Spleen (tissue), 11 donors: ENCODE measurements at regions not wholly inside any gene's neighbourhood (a gene's known extent, or its start where the extent isn't known, plus 50 kb on each side); places are given as distances from the start of the nearest gene placed in this dataset.
A peak's percentile ranks its signal among the peaks of the same experiment; 100 is the strongest.

Source experiments
- DNase-seq: peaks from one replicate; pipeline ENCODE4 v3.0.0-alpha.2; 2020
- H3K27ac ChIP-seq, 8 donors: fragments of 200-600 bp; sonication (generic) in 7 of 8; 1 replicate in 4 of 8; 2 replicates in 4 of 8; pipeline versions ENCODE4 v1.5.0 to v1.8.0; 2016 to 2021; ENCODE audit warnings: inconsistent platforms in 4 of 8, mild to moderate bottlenecking in 4 of 8, moderate library complexity in 1 of 8
- H3K27me3 ChIP-seq, 7 donors: fragments of 200-600 bp; sonication (generic) in 6 of 7; replicated peaks in 1 of 7; 1 replicate in 4 of 7; 2 replicates in 3 of 7; pipeline versions ENCODE4 v1.5.0 to v1.8.0; 2016 to 2021; ENCODE audit warnings: inconsistent platforms in 3 of 7, mild to moderate bottlenecking in 1 of 7
- H3K36me3 ChIP-seq, 6 donors: fragments of 200-600 bp; sonication (generic) in 5 of 6; 1 replicate in 4 of 6; 2 replicates in 2 of 6; pipeline versions ENCODE4 v1.5.0 to v1.8.0; 2016 to 2021; ENCODE audit warnings: inconsistent platforms in 2 of 6
- H3K4me1 ChIP-seq, 6 donors: fragments of 200-600 bp; sonication (generic) in 5 of 6; 1 replicate in 3 of 6; 2 replicates in 3 of 6; pipeline versions ENCODE4 v1.5.0 to v1.8.0; 2016 to 2021; ENCODE audit warnings: inconsistent platforms in 3 of 6
- H3K4me3 ChIP-seq, 8 donors: fragments of 200-600 bp; sonication (generic) in 7 of 8; 1 replicate in 4 of 8; 2 replicates in 4 of 8; pipeline versions ENCODE4 v1.5.0 to v1.8.0; 2016 to 2021; ENCODE audit warnings: inconsistent platforms in 4 of 8, mild to moderate bottlenecking in 4 of 8, moderate library complexity in 2 of 8
- H3K9me3 ChIP-seq, 8 donors: fragments of 200-600 bp; sonication (generic) in 7 of 8; 1 replicate in 4 of 8; 2 replicates in 4 of 8; pipeline versions ENCODE4 v1.5.0 to v1.8.0; 2016 to 2021; ENCODE audit warnings: inconsistent platforms in 4 of 8
- CTCF ChIP-seq, 11 experiments: fragments of 200-600 bp in 7 of 11; fragments of 450-650 bp in 4 of 11; sonication (generic) in 4 of 11; IDR thresholded peaks in 8 of 11; conservative IDR thresholded peaks in 3 of 11; 1 replicate in 7 of 11; 2 replicates in 4 of 11; pipeline versions ENCODE4 v1.4.0 to v1.8.0; 2016 to 2021; ENCODE audit warnings: antibody characterized with exemption in 11 of 11, inconsistent platforms in 4 of 11, mild to moderate bottlenecking in 1 of 11
- POLR2A ChIP-seq, 3 donors: fragments of 450-650 bp; IDR thresholded peaks; one replicate each; pipeline ENCODE4 v1.5.1; 2017; ENCODE audit warnings: antibody characterized with exemption in 3 of 3, mild to moderate bottlenecking in 1 of 3
- POLR2AphosphoS5 ChIP-seq, 3 donors: sonication (generic); formaldehyde crosslinking; IDR thresholded peaks; one replicate each; pipeline ENCODE4 v1.5.1; 2017; ENCODE audit warnings: antibody characterized with exemption in 3 of 3
- WGBS, 5 donors: extraction: QIAGEN DNeasy Blood & Tissue Kit in 3 of 5; methylation state at CpG; one replicate each; pipeline versions ENCODE4 v1.1.5 to v1.1.7; 2013 to 2018; 5-methylcytosine and 5-hydroxymethylcytosine counted together
- intact Hi-C: fragments of 100-400 bp; cut with DNase I; formaldehyde crosslinking; loops from one replicate; pipeline ENCODE4 v1.15.0; 2023; ENCODE audit warnings: low total_unique reads
- donor health status: healthy with polysubstance abuse.
- donor health status: DM: no; HTN: no; CAD: no; lungs with moderate emphysema.
- donor health status: DM: no; HTN: no; CAD: no.
- donor health status: Bipolar disorder and iron deficiency.
- donor health status: healthy.
- donor health status: DM: no; HTN: no; CAD: no.
- donor health status: DM: yes; HTN: yes; CAD: no.

GRCh38 chr2:128396946-128397345, 78.3 kb upstream of the HS6ST1 start:
- DNase-seq, result no peak
- TF ChIP-seq POLR2A (IDR thresholded peaks at IDR 0.05) (no peak), CTCF (IDR thresholded peaks at IDR 0.05 in 8 of 11, conservative IDR thresholded peaks at IDR 0.05 in 3 of 11) (no peak), POLR2AphosphoS5 (IDR thresholded peaks at IDR 0.05) (no peak)
- WGBS, 5 donors, result 75 to 90% (median 77%) methylated on average over 2 of the region's 2 CpGs

DNA sequence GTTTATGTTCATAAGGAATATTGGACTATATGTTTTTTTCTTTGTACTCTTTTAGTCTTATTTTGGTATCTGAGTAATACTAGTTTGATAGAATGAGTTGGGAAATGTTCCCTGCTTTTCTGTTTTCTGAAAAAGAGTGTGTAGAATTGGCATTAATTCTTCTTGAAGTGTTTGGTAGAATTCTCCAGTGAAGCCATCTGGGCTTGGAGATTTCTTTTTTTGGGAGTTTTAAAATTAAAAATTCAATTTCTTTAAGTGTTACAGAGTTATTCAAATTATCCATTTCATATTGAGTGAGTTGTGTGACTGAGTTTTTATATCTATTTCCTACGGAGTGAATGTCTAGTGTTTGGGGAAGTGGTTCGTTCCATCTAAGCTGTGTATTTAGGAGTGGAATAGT, 80.6 kb upstream of the HS6ST1 start:
- WGBS, 5 donors, result 57 to 78% (median 72%) methylated on average over 2 of the region's 2 CpGs
- H3K27me3 ChIP-seq, result no peaks in the 10 kb centered on the region
- TF ChIP-seq CTCF (IDR thresholded peaks at IDR 0.05 in 8 of 11, conservative IDR thresholded peaks at IDR 0.05 in 3 of 11) (no peak), POLR2A (IDR thresholded peaks at IDR 0.05) (no peak), POLR2AphosphoS5 (IDR thresholded peaks at IDR 0.05) (no peak)
- DNase-seq, result no peak
- no peak overlapping the region for H3K27ac ChIP-seq
- H3K9me3 ChIP-seq, result no peaks in the 10 kb centered on the region
- no peaks in the 10 kb centered on the region for H3K36me3 ChIP-seq
- peaks cover 0 to 26% (median 5%) of the 10 kb centered on the region in 6 donors for H3K4me1 ChIP-seq
- no peak overlapping the region for H3K4me3 ChIP-seq
- intact Hi-C loops, result no loop called here

More at GRCh38 chr2:128396946-128397345, 78.3 kb upstream of the HS6ST1 start:
- H3K36me3 ChIP-seq, result no peaks in the 10 kb centered on the region
- no peak overlapping the region for H3K4me3 ChIP-seq
- peaks cover 0 to 15% (median 0%) of the 10 kb centered on the region in 6 donors for H3K4me1 ChIP-seq
- H3K27me3 ChIP-seq, result no peaks in the 10 kb centered on the region
- H3K9me3 ChIP-seq, result no peaks in the 10 kb centered on the region
- intact Hi-C loops, result no loop called here
- no peak overlapping the region for H3K27ac ChIP-seq

DNA sequence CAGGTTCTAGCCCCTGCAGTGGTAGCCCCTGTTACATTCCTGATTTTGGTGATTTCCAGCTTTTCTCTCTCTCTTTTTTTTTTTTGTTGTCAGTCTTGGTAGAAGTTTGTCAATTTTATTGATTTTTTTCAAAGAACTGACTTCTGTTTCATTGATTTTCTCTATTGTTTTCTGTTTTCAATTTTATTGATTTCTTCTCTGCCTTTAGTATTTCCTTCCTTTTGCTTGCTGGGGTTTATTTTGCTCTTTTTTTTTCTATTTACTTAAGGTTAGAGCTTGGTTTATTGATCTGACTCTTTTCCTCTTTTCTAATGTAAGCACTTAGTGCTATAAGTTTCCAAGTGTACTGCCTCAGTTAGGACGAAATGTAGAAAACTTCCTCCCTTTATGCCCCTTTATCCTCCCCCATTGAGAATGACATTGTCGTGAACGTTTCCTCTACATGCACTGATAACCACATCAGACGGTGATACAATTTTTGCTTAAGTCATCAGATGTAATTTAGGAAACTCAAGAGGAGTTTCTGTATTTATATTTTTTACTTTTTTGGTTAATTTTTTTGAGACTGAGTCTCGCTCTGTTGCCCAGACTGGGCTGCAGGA, 81.1 kb upstream of the HS6ST1 start:
- peaks cover 0 to 31% (median 6%) of the 10 kb centered on the region in 6 donors for H3K4me1 ChIP-seq
- H3K9me3 ChIP-seq, result no peaks in the 10 kb centered on the region
- no peak overlapping the region for H3K4me3 ChIP-seq
- no peak for DNase-seq
- WGBS, 5 donors, result 29 to 44% (median 41%) methylated on average over 5 of the region's 5 CpGs
- no peaks in the 10 kb centered on the region for H3K36me3 ChIP-seq
- TF ChIP-seq POLR2AphosphoS5 (IDR thresholded peaks at IDR 0.05) (no peak), CTCF (IDR thresholded peaks at IDR 0.05 in 8 of 11, conservative IDR thresholded peaks at IDR 0.05 in 3 of 11) (no peak), POLR2A (IDR thresholded peaks at IDR 0.05) (no peak)
- no peaks in the 10 kb centered on the region for H3K27me3 ChIP-seq
- intact Hi-C loops, result no loop called here
- no peak overlapping the region for H3K27ac ChIP-seq

DNA sequence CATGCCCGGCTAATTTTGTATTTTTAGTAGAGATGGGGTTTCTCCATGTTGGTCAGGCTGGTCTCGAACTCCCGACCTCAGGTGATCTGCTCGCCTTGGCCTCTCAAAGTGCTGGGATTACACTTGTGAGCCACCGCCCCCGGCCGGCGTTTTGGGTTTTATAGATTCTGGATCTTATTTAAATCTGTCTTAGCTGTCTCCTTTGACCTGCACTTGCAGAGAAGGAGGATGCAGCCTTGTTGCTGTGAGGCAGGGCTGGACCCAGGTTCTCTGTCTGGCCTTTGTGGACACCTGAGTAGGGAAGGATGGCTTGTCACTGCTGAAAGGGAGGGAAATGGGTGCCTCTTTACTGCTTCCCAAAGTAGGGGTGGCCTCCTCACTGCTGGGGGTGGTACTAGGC, 83.0 kb upstream of the HS6ST1 start:
- H3K36me3 ChIP-seq, result no peaks in the 10 kb centered on the region
- peak; percentile 30 for DNase-seq
- 92 to 99% (median 95%) methylated on average over 6 to 8 of the region's 8 CpGs for WGBS, 5 donors
- H3K27ac ChIP-seq, result no peak overlapping the region
- H3K4me1 ChIP-seq, result peaks cover 0 to 18% (median 6%) of the 10 kb centered on the region in 6 donors
- H3K27me3 ChIP-seq, result no peaks in the 10 kb centered on the region
- TF ChIP-seq POLR2AphosphoS5 (IDR thresholded peaks at IDR 0.05) (no peak), CTCF (IDR thresholded peaks at IDR 0.05 in 8 of 11, conservative IDR thresholded peaks at IDR 0.05 in 3 of 11) (no peak), POLR2A (IDR thresholded peaks at IDR 0.05) (no peak)
- intact Hi-C loops, result no loop called here
- no peaks in the 10 kb centered on the region for H3K9me3 ChIP-seq
- no peak overlapping the region for H3K4me3 ChIP-seq
